TTC549 (cell line): ENCODE measurements at regions not wholly inside any gene's neighbourhood (a gene's known extent, or its start where the extent isn't known, plus 50 kb on each side); places are given as distances from the start of the nearest gene placed in this dataset.

Source experiments
- FAIRE-seq: peaks from 2 replicates; lab custom pipeline; 2012; peaks lifted over from hg19 to GRCh38; lab: Jason Lieb, UNC

- no peak for FAIRE-seq
Observed at GRCh38 chr2:128536925-128537620, 218.4 kb upstream of the HS6ST1 start.

- FAIRE-seq, result no peak
Observed at GRCh38 chr2:128537646-128538045, 219.0 kb upstream of the HS6ST1 start.

DNA sequence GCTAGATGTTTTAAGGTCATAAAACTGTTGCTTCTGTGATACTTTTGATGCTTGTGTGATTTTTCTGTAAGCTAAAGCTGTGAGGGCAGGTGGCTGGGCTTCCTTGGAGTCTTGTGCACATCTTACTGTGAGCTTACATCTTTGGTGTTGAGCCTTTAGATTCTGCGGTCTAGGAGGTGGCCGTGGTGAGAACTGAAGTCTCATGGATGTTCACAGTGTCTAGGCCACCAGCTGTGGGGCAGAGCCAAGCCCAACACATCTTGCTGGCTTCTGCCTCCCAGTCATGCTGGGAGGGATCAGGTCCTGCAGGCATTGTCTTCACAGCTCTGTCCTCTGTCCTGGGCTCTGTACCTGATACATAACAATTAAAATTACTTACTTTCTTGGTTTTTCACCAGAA is 219.7 kb upstream of the HS6ST1 start:
- FAIRE-seq, result no peak

- FAIRE-seq, result no peak
Observed at GRCh38 chr2:128540670-128541069, 222.0 kb upstream of the HS6ST1 start.

DNA sequence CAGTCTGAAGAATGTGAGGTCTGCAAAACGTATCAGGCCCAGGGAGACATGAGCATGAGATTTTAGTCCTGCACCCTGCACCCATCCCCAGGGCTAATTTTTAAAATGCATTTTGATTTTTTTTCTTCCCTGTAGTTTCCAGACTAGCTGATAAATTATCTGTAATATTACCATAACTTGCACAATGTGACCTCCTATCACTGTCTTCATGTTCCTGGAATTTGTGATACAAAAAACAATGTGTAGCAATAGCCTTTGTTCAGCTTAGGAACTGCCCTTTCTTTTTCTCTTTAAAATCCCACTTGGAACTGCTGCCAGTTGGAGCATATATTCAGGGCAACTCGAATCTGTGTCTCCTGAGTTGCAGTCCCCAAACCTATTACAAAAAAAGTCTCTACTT is 222.8 kb upstream of the HS6ST1 start:
- FAIRE-seq, result no peak

DNA sequence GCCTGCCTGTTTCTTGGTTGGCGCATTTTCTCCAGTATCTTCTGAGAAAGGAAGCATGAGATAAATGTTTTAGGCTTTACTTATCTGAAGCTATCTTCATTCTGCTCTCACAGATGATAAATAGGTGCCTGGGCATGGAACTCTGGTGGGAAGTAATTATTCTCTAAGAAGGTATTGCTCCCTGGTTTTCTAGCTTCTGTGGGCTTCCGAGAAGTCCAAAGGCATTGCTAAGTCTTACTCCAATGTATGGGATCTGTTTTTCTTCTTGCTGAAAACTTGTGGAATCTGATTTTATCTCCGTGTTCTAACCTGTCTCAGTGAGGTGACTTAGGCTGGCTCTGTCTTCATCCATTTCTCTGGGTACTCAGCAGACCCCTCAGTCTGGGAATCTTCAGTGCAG is 224.4 kb upstream of the HS6ST1 start:
- FAIRE-seq, result no peak

DNA sequence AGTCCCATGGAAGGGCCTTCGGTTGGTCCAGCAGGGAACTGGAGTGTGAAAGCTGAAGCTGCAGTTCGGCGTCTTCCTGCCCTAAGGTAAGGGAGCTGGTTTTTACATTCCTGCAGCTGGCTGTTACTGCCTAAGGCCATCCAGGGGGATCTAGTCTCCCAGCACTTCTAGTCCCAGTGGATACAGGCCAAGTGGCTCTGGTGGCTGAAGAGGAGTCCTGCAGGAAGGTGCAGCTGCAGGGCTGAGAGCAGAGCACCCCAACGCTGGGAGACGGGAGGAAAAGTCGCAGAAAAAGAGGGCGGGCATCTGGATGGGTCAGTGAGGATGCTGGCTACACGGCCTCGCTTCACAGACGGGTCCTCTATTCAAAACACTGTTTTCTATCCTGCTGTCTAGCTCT is 225.0 kb upstream of the HS6ST1 start:
- FAIRE-seq, result no peak

DNA sequence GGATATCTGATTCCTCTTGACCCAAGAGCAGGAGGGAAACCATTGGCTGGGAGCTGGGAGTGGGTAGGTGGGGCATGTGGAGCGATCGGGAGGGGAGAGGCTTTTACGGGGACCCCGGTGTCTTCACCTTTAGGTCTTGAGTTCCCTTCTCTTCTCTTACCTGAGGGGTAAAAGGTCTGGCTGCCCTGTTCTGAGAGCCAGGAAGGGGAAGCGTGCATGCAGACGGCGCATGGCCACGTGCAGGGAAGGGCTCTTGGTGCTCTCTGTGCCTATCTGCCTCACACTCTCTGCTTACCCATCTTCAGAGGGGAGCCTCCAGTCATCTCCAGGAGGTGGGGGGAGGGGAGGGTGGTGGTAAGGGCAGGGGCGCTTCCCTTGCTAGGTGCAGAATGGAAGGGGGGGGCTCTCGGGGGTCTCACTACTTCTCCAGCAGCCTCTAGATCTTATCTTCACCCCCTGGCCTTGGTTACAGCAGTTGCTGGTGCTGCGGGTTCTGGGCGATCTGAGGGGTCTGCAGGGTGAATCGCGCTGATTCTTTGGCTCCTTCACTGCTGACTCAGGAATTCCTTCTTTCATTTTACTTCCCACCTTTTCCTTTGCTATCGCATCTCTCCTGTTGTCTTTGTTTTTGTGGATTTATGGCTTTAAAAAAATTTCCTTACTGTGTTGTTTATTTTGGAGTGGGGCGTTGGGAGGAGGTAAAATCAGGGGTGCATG is 225.8 kb upstream of the HS6ST1 start:
- FAIRE-seq, result no peak

- FAIRE-seq, result no peak
Observed at GRCh38 chr2:128545085-128545484, 226.4 kb upstream of the HS6ST1 start.

DNA sequence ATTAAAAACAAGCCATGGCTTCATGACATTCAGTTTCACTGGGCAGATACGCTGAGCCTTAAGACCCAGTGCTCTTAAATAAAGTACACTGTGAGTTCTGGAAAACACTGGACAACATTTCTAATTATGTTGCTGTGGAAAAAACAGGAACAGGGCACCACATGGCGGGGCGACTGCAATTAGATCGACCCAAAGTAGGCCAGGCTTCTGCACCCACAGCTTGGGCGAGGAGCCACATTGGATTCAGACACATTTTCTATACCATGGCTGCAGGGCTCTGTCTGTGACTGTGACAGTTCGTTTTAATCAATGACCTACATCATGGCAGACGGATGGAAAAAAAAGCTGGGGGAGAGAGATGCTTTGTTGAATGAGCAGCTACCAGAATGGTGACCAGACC is 227.2 kb upstream of the HS6ST1 start:
- FAIRE-seq, result no peak

DNA sequence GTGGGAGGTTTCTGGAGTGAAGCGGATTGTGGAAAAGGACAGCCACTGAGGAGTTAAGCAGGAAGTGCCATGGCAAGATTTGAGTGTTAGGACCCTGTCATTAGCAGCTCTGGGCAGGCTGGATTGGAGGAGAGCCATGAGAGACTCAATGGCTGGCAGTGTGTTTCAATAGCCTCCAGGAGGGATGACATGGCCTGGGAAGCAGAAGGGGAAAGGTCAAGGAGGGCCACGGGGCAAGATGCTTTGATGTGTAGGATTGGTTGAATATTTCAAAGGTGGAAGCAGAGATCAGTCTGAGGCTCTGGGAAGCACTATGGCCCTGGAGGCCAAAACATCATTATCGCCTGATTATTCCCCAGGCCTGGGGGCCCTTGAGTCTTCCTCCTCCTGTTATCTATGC is 229.0 kb upstream of the HS6ST1 start:
- FAIRE-seq, result no peak

DNA sequence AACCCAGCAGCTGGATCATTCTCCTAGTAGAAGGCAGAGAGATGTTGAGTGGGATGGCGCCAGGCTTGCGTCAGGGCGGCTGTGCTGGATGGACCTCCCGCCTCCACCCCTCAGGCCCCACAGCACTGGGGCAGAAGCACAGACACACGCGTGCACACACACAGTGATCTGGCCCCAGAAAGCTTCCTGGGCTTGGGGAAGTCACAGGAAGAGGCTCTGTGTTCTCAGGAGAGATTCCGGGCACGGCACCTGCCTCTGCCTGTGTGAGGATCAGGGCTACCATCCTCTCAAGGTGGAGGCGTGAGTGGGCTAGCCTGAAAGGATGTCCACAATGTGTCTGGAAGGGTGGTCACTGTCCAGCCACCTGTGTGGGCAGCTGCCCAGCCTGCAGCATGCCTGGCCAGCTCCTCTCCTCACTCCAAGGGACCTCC is 229.8 kb upstream of the HS6ST1 start:
- FAIRE-seq, result no peak

DNA sequence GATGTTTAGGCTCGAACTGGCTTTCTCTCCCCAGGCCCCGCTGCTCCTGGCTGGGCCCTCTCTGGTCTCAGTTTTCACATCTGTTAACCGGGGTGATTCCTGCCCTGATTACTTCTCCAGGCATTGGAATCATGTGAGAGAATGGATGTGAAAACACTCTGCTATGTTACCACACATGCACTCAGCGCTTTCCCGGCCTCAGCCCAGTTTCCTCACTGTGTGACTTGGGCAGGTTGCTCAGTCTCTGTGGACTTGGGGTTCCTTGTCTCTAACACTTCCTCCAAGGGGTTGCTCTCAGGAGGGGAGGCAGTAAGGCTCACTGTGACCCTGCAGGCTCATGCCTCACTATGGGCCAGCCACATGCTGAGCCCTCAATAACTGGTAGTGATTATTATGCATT is 230.4 kb upstream of the HS6ST1 start:
- no peak for FAIRE-seq

DNA sequence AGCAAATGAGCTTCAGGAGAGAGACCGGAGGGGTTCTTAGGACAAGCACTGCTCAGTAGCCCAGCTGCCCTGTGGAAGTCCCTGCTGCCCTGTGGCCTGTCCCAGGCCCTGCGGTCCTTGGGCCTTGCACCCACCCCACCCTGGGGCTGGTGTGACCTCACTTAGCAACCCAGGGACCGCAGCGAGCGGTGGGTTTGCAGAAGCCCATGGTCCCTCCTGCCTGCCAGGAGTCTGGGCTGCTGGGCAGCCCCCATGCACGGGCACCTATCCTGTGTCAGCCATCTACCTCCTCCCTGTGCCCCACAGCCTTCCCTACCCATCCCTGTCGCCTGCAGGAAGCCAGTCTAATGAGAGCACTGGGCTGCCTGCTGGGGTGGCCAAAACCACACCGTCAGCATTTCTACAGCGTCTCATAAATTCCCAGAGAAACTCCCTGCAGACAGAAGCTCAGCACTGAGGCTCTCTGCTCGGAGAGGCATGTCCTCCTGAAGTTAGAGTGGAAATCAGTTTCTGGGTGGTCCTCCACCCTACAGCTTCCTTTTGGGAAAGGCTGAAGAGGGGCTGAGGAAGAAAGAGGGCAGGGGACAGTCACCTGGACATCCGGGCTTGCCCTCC is 231.1 kb upstream of the HS6ST1 start:
- no peak for FAIRE-seq

DNA sequence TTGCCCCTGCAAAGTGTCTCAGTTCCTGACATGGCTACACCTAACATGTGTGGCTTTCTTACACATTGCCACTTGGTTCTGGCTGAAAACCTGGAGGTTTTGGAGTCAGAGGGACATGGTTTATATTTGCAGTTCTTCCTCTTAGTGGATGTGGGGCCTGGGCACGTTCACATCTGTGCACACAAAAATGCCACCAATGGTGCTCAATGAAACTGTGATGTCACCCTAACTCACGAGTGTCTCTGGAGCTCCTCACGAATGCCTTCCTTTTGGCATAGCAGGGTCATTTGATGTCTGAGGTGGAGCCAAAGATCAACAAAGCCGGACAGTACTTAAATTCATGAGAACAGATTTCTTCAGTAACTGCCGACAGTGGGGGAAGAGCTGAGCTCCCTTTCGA is 231.7 kb upstream of the HS6ST1 start:
- no peak for FAIRE-seq

DNA sequence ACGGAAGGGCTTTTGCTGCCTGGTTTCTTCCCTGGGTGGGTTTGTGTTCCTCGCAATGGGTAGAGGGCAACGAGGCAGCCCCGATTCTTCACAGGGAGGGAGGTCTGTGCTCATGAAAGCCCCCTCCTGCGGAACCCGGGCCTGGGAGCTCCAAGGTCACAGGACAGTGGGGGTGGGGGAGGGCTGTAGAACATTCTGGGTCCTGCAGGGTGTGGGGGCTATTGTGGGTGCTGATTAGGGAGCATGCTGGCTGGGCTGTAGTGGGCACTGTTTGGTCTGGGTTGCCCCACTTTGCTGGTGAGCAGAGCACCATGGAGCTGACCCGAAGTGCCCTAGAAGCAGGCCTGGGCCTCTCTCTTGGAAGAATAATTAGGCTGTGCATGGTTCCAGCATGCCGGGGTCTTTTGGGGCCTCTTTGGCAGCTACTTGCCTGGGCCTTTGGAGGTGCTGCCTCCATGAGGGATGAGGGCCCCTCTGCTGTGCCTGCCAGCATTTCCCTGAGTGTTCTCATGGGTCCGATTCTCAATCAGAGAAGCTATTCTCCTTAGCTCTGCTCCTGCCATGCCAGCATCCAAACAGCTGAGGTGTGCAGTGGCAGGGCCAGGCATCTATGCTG is 232.2 kb upstream of the HS6ST1 start:
- no peak for FAIRE-seq

DNA sequence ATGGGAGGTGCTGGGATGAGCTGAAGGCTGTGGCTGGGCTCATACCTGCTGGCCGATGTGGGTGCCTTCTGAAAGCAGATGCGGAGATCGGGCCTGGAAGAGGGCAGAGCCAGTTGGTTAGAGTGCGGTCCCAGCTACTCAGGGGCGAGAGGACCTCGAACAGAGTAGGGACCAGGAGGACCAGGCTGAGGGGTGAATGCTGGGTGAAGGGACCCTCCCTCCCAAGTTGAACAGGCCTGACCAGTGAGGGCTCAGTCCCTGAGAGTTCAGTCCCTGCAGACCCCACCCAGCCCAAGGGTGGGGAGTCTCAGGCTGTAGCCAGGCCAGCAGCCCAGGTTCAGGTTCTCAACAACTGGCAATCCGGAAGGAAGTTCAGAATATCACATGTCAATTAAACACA is 232.8 kb upstream of the HS6ST1 start:
- no peak for FAIRE-seq

- FAIRE-seq, result no peak
Observed at GRCh38 chr2:128552141-128552805, 233.6 kb upstream of the HS6ST1 start.

- FAIRE-seq, result no peak
Observed at GRCh38 chr2:128552806-128553551, 234.3 kb upstream of the HS6ST1 start.

- no peak for FAIRE-seq
Observed at GRCh38 chr2:128554151-128554769, 235.6 kb upstream of the HS6ST1 start.

GRCh38 chr2:128555433-128555832 is 236.8 kb upstream of the HS6ST1 start:
- FAIRE-seq, result no peak

- no peak for FAIRE-seq
Observed at GRCh38 chr2:128556089-128556488, 237.4 kb upstream of the HS6ST1 start.
